ENCODE measurements at regions not wholly inside any gene's neighbourhood (a gene's known extent, or its start where the extent isn't known, plus 50 kb on each side); places are given as distances from the start of the nearest gene placed in this dataset.

DNA sequence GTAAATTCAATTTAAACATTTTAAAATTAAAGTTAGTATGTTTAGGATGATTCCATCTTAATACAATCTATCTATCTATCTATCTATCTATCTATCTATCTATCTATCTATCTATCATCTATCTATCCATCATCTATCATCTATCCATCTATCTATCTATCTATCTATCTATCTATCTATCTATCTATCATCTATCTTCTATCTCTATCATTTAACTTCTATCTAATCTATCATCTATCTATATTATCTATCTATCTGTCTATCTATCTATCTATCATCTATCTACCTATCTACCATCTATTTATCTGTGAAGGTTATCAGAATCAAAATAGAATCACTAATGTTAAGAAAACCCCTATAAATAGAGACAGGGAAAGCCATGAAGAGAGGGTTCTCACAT lies 78.3 kb downstream of the RAMP3 start:
- TF ChIP-seq, protein P1, sequence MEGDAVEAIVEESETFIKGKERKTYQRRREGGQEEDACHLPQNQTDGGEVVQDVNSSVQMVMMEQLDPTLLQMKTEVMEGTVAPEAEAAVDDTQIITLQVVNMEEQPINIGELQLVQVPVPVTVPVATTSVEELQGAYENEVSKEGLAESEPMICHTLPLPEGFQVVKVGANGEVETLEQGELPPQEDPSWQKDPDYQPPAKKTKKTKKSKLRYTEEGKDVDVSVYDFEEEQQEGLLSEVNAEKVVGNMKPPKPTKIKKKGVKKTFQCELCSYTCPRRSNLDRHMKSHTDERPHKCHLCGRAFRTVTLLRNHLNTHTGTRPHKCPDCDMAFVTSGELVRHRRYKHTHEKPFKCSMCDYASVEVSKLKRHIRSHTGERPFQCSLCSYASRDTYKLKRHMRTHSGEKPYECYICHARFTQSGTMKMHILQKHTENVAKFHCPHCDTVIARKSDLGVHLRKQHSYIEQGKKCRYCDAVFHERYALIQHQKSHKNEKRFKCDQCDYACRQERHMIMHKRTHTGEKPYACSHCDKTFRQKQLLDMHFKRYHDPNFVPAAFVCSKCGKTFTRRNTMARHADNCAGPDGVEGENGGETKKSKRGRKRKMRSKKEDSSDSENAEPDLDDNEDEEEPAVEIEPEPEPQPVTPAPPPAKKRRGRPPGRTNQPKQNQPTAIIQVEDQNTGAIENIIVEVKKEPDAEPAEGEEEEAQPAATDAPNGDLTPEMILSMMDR (IDR thresholded peaks at IDR 0.05), result no peak

DNA sequence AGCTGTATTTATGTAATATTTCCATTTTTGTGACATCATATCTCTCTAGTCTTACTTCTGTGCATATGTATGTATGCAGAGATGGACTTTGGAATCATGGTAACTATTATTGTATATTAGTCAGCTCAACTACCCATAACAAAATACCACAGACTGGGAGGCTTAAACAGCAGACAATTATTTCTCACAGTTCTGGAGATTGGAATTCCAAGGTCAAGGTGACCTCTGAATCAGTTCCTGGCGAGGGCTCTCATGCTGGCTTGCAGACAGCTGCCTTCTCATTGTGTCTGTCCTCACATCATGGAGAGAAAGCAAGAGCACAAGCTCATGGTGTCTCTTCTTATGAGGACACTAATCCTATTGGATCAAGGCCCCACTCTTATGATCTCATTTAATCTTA lies 79.1 kb downstream of the RAMP3 start:
- TF ChIP-seq, protein P1 (IDR thresholded peaks at IDR 0.05), result no peak

DNA sequence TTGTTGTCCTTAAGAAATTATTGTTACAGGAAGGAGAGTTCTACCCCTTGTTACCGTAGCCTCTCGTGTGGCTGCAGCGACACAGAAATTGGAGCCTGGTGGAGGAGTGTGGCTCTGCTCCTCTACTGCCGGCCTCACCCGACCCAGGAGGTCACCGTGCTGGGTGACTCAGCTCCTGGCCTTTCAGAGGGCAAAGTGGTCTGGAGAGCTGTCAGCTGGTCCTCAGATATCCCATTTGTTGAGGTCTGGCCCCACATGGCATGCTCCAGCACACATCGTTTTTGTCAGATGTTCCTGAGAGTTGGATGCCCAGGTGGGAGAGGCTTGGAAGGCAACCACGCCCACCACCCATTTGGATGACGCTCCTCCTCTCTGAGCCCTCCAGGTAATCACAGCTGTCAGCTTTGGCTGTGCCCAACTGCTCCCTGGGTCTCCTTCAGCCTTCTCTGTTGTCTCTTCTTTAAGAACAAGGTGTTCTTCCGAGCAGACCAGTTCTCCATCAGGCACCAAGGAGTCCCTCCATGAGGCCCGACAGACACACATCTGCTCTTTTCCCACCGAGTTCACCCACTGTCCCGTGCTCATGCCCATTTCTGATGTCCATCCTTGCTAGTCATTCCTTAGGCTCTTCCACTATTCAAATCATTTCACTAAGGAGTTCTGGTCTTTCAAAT lies 80.3 kb downstream of the RAMP3 start:
- TF ChIP-seq, protein P1 (IDR thresholded peaks at IDR 0.05), result no peak

DNA sequence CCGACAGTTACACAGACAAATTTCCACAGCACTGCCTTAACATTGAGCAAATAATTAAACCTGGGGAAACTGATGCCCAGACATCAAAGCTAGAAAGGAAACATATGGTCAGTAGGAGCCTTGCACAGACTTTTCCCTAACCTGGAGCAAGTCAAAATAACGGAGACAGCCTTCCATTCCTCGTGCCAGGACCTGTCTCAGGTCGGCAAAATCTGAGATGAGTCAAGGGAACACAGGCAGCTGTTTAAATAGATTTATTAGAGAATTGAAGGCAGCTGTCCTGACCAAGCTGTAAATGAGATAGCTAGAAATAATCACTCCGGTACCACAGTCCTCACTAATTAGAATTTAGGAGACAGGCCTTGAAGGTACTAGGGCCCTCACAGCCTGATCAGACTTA lies 81.2 kb downstream of the RAMP3 start:
- TF ChIP-seq, protein P1 (IDR thresholded peaks at IDR 0.05), result no peak

DNA sequence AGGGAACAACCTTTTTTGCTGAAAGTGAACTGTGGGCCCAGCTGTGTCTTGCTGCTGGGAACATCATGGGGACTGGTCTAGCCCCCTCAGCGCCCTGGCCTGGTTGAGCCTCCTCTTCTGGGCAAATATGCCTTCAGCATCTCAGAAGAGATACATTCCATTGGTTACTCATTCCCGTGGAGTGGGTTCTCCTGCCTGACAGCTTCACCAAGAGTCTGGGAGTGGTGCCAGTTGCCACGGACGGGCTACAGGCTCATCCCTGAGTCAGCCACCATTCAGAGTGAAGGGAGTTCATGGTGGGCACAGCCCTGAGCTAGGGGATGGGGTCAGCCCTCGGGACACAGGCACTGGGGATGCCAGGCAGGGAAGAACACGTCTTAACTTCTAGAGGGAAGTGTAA lies 81.9 kb downstream of the RAMP3 start:
- TF ChIP-seq, protein P1 (IDR thresholded peaks at IDR 0.05), result no peak

DNA sequence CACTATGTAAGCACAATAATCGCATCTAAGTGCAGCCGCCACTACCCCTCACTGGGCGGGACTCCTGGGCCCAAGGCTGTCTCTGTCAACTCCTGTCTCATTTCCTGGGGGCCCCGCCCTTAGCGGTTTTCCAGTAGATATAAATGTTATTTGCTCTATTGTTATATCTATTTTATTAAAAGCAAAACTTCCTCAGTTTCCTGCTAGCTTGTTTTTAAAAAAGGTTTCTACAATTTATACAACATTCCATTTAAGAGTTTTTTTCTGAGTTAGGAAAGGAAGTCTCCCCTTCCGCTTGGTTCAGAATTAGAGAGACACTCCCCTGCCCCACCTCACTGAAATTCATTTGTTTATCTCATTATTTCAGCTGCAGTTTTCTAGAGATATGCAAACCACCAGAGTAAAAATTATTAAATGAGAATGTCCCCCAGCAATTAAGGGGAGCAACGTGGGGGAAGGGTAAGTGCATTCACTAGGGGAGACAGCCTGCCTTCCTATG lies 82.7 kb downstream of the RAMP3 start:
- TF ChIP-seq, protein P1 (IDR thresholded peaks at IDR 0.05), result no peak

DNA sequence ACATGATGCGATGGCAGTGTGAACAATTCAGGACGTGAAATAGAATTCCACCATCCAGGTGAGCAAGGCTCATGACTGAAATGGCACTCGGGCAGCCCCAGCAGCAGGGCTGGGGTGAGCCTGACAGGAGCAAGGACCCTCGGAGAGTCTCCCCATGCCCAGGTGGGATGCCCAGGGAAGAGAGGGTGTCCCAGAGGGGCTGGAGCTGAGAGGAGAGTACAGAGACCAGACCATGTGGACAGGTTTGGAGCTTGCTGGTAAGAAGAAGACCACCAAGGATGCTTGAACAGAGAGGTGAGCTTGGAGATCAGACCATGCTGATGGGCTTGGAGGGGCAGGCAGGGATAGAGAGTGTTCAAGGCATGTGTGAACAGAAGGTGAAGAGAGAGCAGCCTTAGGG lies 83.3 kb downstream of the RAMP3 start:
- TF ChIP-seq, protein P1 (IDR thresholded peaks at IDR 0.05), result no peak

Measured in LNCAP (cell line).